CD14-positive monocyte (primary cell): ENCODE measurements at regions not wholly inside any gene's neighbourhood (a gene's known extent, or its start where the extent isn't known, plus 50 kb on each side); places are given as distances from the start of the nearest gene placed in this dataset.
"Not testable (repeated sequence)": the region's sequence is repeated elsewhere in the genome, so short reads cannot be mapped to it uniquely, and the experiment has no call there.

ENCODE experiments used
- DNase-seq, 3 donors: peaks; one replicate each; pipeline ENCODE4 v3.0.0-alpha.2; 2011 to 2022
- H2AFZ ChIP-seq: 2 replicates; pipeline ENCODE4 v1.6.0; 2012; ENCODE audit warnings: mild to moderate bottlenecking, low read depth, low read length, inconsistent platforms; ENCODE audit not compliant: insufficient read depth, poor library complexity, severe bottlenecking
- H3K27ac ChIP-seq, 2 donors: 1 replicate in 1 of 2; 2 replicates in 1 of 2; pipeline ENCODE4 v1.5.1; 2012 to 2013; ENCODE audit warnings: low read length in 2 of 2, control low read depth in 1 of 2, inconsistent platforms in 1 of 2, low read depth in 1 of 2, mild to moderate bottlenecking in 1 of 2
- H3K27me3 ChIP-seq, 2 donors: one replicate each; pipeline versions ENCODE4 v1.6.0 to v1.6.1; 2011 to 2013; ENCODE audit warnings: low read length in 2 of 2; ENCODE audit not compliant: control insufficient read depth in 2 of 2, insufficient read depth in 2 of 2
- H3K36me3 ChIP-seq, 2 donors: replicated peaks in 1 of 2; 1 replicate in 1 of 2; 2 replicates in 1 of 2; pipeline versions ENCODE4 v1.5.1 to v1.6.1; 2012 to 2013; ENCODE audit warnings: low read length in 2 of 2, control low read depth in 1 of 2, inconsistent platforms in 1 of 2, mild to moderate bottlenecking in 1 of 2; ENCODE audit not compliant: insufficient read depth in 2 of 2, control insufficient read depth in 1 of 2
- H3K4me1 ChIP-seq, 2 donors: 1 replicate in 1 of 2; 2 replicates in 1 of 2; pipeline versions ENCODE4 v1.5.1 to v1.6.1; 2012 to 2013; ENCODE audit warnings: low read length in 2 of 2, control low read depth in 1 of 2, inconsistent platforms in 1 of 2, mild to moderate bottlenecking in 1 of 2, moderate library complexity in 1 of 2; ENCODE audit not compliant: insufficient read depth in 2 of 2, control insufficient read depth in 1 of 2
- H3K4me2 ChIP-seq: replicated peaks from 2 replicates; pipeline ENCODE3; 2012; ENCODE audit warnings: low read length, moderate library complexity, mild to moderate bottlenecking; ENCODE audit not compliant: poor library complexity, severe bottlenecking; ENCODE audit errors: extremely low read depth
- H3K4me3 ChIP-seq, 3 experiments: fragments of 200-600 bp in 1 of 3; sonication (generic) in 1 of 3; replicated peaks in 1 of 3; 1 replicate in 2 of 3; 2 replicates in 1 of 3; pipeline ENCODE4 v1.5.1; 2011 to 2013; ENCODE audit warnings: low read length in 3 of 3, mild to moderate bottlenecking in 3 of 3, control low read depth in 2 of 3, low read depth in 2 of 3, inconsistent platforms in 1 of 3, moderate library complexity in 1 of 3
- H3K79me2 ChIP-seq: 2 replicates; pipeline ENCODE4 v1.6.0; 2012; ENCODE audit warnings: mild to moderate bottlenecking, control low read depth, inconsistent platforms, low read length, moderate library complexity; ENCODE audit not compliant: insufficient read depth
- H3K9ac ChIP-seq: 2 replicates; pipeline ENCODE4 v1.6.0; 2017; ENCODE audit warnings: low read length, mild to moderate bottlenecking; ENCODE audit not compliant: insufficient read depth, poor library complexity, severe bottlenecking
- H3K9me3 ChIP-seq, 2 donors: replicated peaks in 1 of 2; 1 replicate in 1 of 2; 2 replicates in 1 of 2; pipeline versions ENCODE4 v1.5.1 to v1.6.1; 2012 to 2013; ENCODE audit warnings: low read length in 2 of 2, control low read depth in 1 of 2; ENCODE audit not compliant: control insufficient read depth in 1 of 2, insufficient read depth in 1 of 2
- H4K20me1 ChIP-seq: 2 replicates; pipeline ENCODE4 v1.6.0; 2012; ENCODE audit warnings: mild to moderate bottlenecking, low read length, control low read depth, moderate library complexity; ENCODE audit not compliant: insufficient read depth
- H3K27ac Mint-ChIP-seq, 7 donors: one replicate each; pipeline ENCODE4 v1.8.0; 2020; ENCODE audit warnings: mild to moderate bottlenecking in 7 of 7, mixed read lengths in 7 of 7, moderate library complexity in 6 of 7, inconsistent platforms in 2 of 7
- H3K27me3 Mint-ChIP-seq, 3 donors: one replicate each; pipeline ENCODE4 v1.8.0; 2021 to 2022; ENCODE audit warnings: low read depth in 3 of 3, mild to moderate bottlenecking in 3 of 3, mixed read lengths in 3 of 3, moderate library complexity in 3 of 3, inconsistent platforms in 1 of 3
- H3K36me3 Mint-ChIP-seq, 2 donors: one replicate each; pipeline ENCODE4 v1.8.0; 2020; ENCODE audit warnings: mixed read lengths in 2 of 2, inconsistent platforms in 1 of 2, mild to moderate bottlenecking in 1 of 2
- H3K4me1 Mint-ChIP-seq: one replicate; pipeline ENCODE4 v1.8.0; 2020; ENCODE audit warnings: mild to moderate bottlenecking, mixed read lengths
- H3K4me3 Mint-ChIP-seq, 2 donors: one replicate each; pipeline ENCODE4 v1.8.0; 2020; ENCODE audit warnings: mild to moderate bottlenecking in 2 of 2, mixed read lengths in 2 of 2, moderate library complexity in 1 of 2
- H3K9me3 Mint-ChIP-seq, 7 donors: one replicate each; pipeline ENCODE4 v1.8.0; 2020 to 2022; ENCODE audit warnings: mixed read lengths in 7 of 7, mild to moderate bottlenecking in 6 of 7, moderate library complexity in 6 of 7, inconsistent platforms in 2 of 7
- CTCF ChIP-seq: fragments of 200-600 bp; IDR thresholded peaks from one replicate; pipeline ENCODE4 v1.8.0; 2022; ENCODE audit warnings: antibody characterized with exemption, mild to moderate bottlenecking
- WGBS: methylation state at CpG from one replicate; pipeline ENCODE4 v1.1.5; 2013; ENCODE audit warnings: missing lambda C conversion rate; ENCODE audit not compliant: insufficient coverage; 5-methylcytosine and 5-hydroxymethylcytosine counted together
- intact Hi-C, 2 donors: fragments of 100-400 bp; cut with micrococcal nuclease; formaldehyde crosslinking; loops; one replicate each; pipeline versions ENCODE4 v1.15.0 to v1.15.1; 2023

GRCh38 chr3:35919160-35919559 lies 279.8 kb downstream of the ARPP21 start:
- H3K79me2 ChIP-seq = no peaks in the 10 kb centered on the region
- H3K27ac ChIP-seq = no peak overlapping the region
- no peaks in the 10 kb centered on the region for H4K20me1 ChIP-seq
- no peaks in the 10 kb centered on the region for H3K36me3 ChIP-seq
- no peak overlapping the region for H3K4me2 ChIP-seq
- DNase-seq = no peak
- H3K4me3 ChIP-seq = no peak overlapping the region
- intact Hi-C loops = no loop called here
- H3K27me3 ChIP-seq = no peaks in the 10 kb centered on the region
- H3K27me3 Mint-ChIP-seq = peaks cover 0 to 2% (median 1%) of the 10 kb centered on the region in 3 donors
- H3K9me3 ChIP-seq = peaks cover 0 to 11% of the 10 kb centered on the region in 2 donors
- no peak overlapping the region for H2AFZ ChIP-seq
- peaks cover 0 to 11% (median 7%) of the 10 kb centered on the region in 7 donors for H3K9me3 Mint-ChIP-seq
- no peak overlapping the region for H3K4me3 Mint-ChIP-seq
- no peak for TF ChIP-seq CTCF
- H3K9ac ChIP-seq = no peak overlapping the region
- no CpG with 5 or more reads among the region's 6 CpGs for WGBS
- no peaks in the 10 kb centered on the region for H3K36me3 Mint-ChIP-seq
- no peaks in the 10 kb centered on the region for H3K4me1 ChIP-seq
- no peak overlapping the region for H3K27ac Mint-ChIP-seq
- no peaks in the 10 kb centered on the region for H3K4me1 Mint-ChIP-seq

DNA sequence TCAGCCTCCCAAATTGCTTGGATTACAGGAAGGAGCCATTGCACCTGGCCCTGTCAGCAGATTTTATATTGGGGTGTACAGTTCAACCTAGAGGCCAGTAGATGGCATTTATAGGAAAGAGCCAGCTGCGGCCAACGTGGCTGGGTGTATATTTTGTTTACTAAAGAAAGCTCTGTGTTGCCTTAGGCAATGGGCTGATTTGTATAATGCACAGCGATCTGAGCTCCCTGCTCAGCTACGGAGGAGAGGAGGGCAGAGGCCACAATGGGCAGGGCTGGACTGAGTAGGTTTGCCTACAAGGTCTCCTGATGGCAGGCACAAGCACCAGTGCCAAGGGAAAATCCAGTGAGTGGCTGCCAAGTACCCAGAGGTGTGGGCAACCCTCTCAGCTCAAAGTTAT lies 282.4 kb downstream of the ARPP21 start:
- Mint-ChIP-seq H3K4me1 (no peaks in the 10 kb centered on the region), H3K27ac (no peak overlapping the region), H3K4me3 (no peak overlapping the region), H3K9me3 (peaks cover 0 to 11% (median 7%) of the 10 kb centered on the region in 7 donors), H3K27me3 (peaks cover 0 to 2% (median 0%) of the 10 kb centered on the region in 3 donors), H3K36me3 (no peaks in the 10 kb centered on the region)
- no peaks in the 10 kb centered on the region for H3K79me2 ChIP-seq
- H3K4me1 ChIP-seq = no peaks in the 10 kb centered on the region
- WGBS = 93% methylated on average over 4 of the region's 4 CpGs
- peaks cover 0 to 11% of the 10 kb centered on the region in 2 donors for H3K9me3 ChIP-seq
- DNase-seq = no peak
- no peak for TF ChIP-seq CTCF
- H4K20me1 ChIP-seq = no peaks in the 10 kb centered on the region
- H3K27ac ChIP-seq = no peak overlapping the region
- no peak overlapping the region for H3K9ac ChIP-seq
- H2AFZ ChIP-seq = no peak overlapping the region
- no peak overlapping the region for H3K4me2 ChIP-seq
- H3K36me3 ChIP-seq = no peaks in the 10 kb centered on the region
- no peak overlapping the region for H3K4me3 ChIP-seq
- H3K27me3 ChIP-seq = no peaks in the 10 kb centered on the region
- intact Hi-C loops = no loop called here

- DNase-seq, H3K9ac ChIP-seq, H3K4me3 Mint-ChIP-seq, H4K20me1 ChIP-seq, H2AFZ ChIP-seq, H3K27me3 ChIP-seq, H3K4me3 ChIP-seq, H3K4me2 ChIP-seq, H3K4me1 Mint-ChIP-seq, H3K36me3 ChIP-seq, H3K27me3 Mint-ChIP-seq, intact Hi-C loops, H3K4me1 ChIP-seq, H3K27ac Mint-ChIP-seq, H3K27ac ChIP-seq, H3K9me3 Mint-ChIP-seq, H3K36me3 Mint-ChIP-seq, H3K79me2 ChIP-seq: not testable (repeated sequence)
- peaks cover 0 to 11% of the 10 kb centered on the region in 2 donors for H3K9me3 ChIP-seq
Measured at GRCh38 chr3:35924070-35924469, 284.7 kb downstream of the ARPP21 start.
